ENCODE measurements at regions not wholly inside any gene's neighbourhood (a gene's known extent, or its start where the extent isn't known, plus 50 kb on each side); places are given as distances from the start of the nearest gene placed in this dataset.

GRCh38 chr12:11513288-11513687 lies 117.9 kb upstream of the PRB2 start:
- no peak for TF ChIP-seq CTCF (IDR thresholded peaks at IDR 0.05)
- no peaks in the 10 kb centered on the region for H3K36me3 ChIP-seq
- no peaks in the 10 kb centered on the region for H3K9me3 ChIP-seq
- no peak overlapping the region for H3K4me3 ChIP-seq
- intact Hi-C loops (cut with DNase I) = no loop called here
- no peak overlapping the region for H3K27ac ChIP-seq
- H3K27me3 ChIP-seq = no peaks in the 10 kb centered on the region
- ATAC-seq = no peak
- no peak for DNase-seq
- H3K4me1 ChIP-seq = no peaks in the 10 kb centered on the region

DNA sequence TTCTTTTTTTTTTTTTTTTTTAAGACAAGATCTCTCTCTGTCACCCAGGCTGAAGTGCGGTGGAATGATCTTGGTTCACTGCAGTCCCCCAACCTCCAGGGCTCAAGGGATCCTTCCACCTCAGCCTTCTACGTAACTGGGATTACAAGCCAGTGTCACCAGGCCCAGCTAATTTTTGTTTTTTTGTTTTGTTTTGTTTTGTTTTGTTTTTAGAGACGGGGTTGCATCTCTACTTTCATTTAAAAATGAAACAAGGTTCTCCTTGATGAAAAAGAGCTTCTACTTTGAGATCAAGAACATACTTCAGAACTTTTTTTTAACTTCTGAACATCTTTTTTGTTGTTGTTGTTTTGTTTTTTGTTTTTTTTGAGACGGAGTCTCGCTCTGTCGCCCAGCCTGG lies 121.7 kb upstream of the PRB2 start:
- TF ChIP-seq CTCF (IDR thresholded peaks at IDR 0.05) = no peak
- Histone ChIP-seq H3K27me3 (no peaks in the 10 kb centered on the region), H3K9me3 (no peaks in the 10 kb centered on the region), H3K27ac (no peak overlapping the region), H3K4me3 (no peak overlapping the region), H3K36me3 (no peaks in the 10 kb centered on the region), H3K4me1 (no peaks in the 10 kb centered on the region)
- ATAC-seq (no peak), DNase-seq (no peak)
- intact Hi-C loops (cut with DNase I) = no loop called here

DNA sequence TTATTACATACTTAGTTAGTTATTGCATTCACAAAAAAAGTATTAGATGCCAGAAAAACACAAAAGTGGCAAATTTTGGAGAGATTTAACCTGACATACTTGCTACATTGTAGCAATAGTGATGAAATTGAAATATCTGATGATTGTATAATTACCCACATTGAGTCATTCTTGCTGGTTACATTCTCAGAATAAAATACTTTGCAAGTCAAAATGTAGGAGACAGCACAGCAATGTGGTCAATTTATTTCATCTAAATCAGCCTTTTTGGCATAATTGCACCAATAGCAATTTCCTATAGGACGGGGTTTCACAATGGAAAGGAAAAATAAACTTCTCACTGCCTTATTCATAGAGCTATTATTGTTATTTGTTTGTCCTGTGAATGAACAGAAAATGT lies 125.0 kb upstream of the ETV6 start:
- intact Hi-C loops (cut with DNase I) = no loop called here

DNA sequence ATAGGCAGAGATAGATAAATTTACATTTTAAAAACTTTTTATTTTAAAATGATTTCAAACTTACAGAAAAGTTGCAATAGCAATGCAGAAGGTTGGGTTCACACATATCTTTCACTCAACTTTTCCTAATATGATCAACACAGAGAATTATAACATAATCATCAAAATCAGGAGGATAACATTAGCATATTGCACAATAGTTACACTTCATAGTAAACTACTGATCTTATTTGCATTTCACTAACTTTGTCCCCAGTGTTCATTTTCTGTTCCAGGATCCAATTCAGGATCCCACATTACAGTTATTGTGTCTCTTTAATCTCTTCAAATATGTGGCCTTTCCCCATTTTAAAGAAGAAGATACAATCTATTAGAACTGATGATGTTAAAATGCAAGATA lies 115.4 kb upstream of the ETV6 start:
- Histone ChIP-seq H3K27ac (no peak overlapping the region), H3K4me3 (no peak overlapping the region), H3K9me3 (no peaks in the 10 kb centered on the region), H3K4me1 (no peaks in the 10 kb centered on the region), H3K36me3 (no peaks in the 10 kb centered on the region), H3K27me3 (no peaks in the 10 kb centered on the region)
- intact Hi-C loops (cut with DNase I) = no loop called here
- no peak for DNase-seq
- no peak for TF ChIP-seq CTCF (IDR thresholded peaks at IDR 0.05)
- no peak for ATAC-seq

More for the DNA sequence above, 125.0 kb upstream of the ETV6 start:
- ATAC-seq = no peak
- no peak overlapping the region for H3K27ac ChIP-seq
- TF ChIP-seq CTCF (IDR thresholded peaks at IDR 0.05) = no peak
- no peaks in the 10 kb centered on the region for H3K9me3 ChIP-seq
- no peak overlapping the region for H3K4me3 ChIP-seq
- DNase-seq = no peak
- no peaks in the 10 kb centered on the region for H3K36me3 ChIP-seq
- no peaks in the 10 kb centered on the region for H3K27me3 ChIP-seq
- H3K4me1 ChIP-seq = no peaks in the 10 kb centered on the region

DNA sequence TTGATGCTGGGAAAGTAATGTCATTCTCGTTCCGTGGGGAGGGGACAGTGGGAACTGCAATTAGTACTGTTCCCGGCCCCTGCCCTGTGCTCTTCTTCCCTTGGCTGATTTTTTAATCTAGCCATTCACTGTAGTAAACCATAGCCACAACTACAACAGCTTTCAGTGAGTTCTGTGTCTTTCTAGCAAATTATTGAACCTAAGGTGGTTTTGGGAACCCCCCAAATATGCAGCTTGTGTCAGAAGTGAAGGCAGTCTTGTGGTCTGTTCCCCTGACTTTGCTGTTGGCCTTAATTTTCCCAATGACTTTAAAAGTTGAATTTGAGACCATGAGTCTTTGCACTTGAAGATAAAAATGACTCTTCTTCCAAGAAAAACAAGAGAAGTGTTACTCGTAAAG lies 114.3 kb upstream of the ETV6 start:
- no peaks in the 10 kb centered on the region for H3K36me3 ChIP-seq
- H3K9me3 ChIP-seq = no peaks in the 10 kb centered on the region
- DNase-seq (no peak), ATAC-seq (no peak)
- no peak overlapping the region for H3K27ac ChIP-seq
- H3K27me3 ChIP-seq = no peaks in the 10 kb centered on the region
- no peak for TF ChIP-seq CTCF (IDR thresholded peaks at IDR 0.05)
- H3K4me1 ChIP-seq = no peaks in the 10 kb centered on the region
- intact Hi-C loops (cut with DNase I) = no loop called here
- H3K4me3 ChIP-seq = no peak overlapping the region

GRCh38 chr12:11539156-11539555 lies 110.3 kb upstream of the ETV6 start:
- no peak for DNase-seq
- Histone ChIP-seq H3K9me3 (no peaks in the 10 kb centered on the region), H3K27ac (no peak overlapping the region), H3K4me1 (no peaks in the 10 kb centered on the region), H3K27me3 (no peaks in the 10 kb centered on the region), H3K4me3 (no peak overlapping the region), H3K36me3 (no peaks in the 10 kb centered on the region)
- no peak for ATAC-seq
- intact Hi-C loops (cut with DNase I) = no loop called here
- no peak for TF ChIP-seq CTCF (IDR thresholded peaks at IDR 0.05)
